OCI-LY3 (cell line): ENCODE measurements at regions not wholly inside any gene's neighbourhood (a gene's known extent, or its start where the extent isn't known, plus 50 kb on each side); places are given as distances from the start of the nearest gene placed in this dataset.

Experiments used
- EZH2phosphoT487 ChIP-seq: fragments of 200-600 bp; shearing (Covaris generic); IDR thresholded peaks from 2 replicates; pipeline ENCODE4 v1.6.1; 2018; ENCODE audit warnings: antibody characterized with exemption, mixed run types, low read depth
- TF ChIP-seq, protein P1 (sequence below): fragments of 200-600, 300-600 bp; sonication (generic); IDR thresholded peaks from 2 replicates; pipeline ENCODE4 v1.5.1; 2014; ENCODE audit warnings: antibody characterized with exemption, low read length, low read depth

DNA sequence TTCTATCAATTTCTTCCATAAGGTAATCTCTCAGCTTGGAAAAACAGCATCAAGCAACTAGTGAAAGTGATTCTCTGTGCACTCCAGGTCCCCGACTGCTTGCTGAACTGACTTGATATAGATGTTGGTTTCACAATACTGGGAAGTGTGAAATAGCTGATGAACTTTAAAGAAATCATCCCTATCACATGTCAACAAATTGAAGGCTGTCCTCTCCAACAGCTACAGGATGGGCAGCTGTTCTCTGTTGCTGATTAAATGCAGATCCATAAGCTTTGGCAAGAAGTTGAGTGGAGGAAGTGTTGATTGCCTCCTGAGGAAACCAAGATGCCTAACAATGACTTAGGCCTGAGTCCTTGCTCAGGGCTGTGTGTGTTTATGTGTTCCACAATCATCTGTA, 130.4 kb upstream of the GDF10 start:
- TF ChIP-seq, protein P1, sequence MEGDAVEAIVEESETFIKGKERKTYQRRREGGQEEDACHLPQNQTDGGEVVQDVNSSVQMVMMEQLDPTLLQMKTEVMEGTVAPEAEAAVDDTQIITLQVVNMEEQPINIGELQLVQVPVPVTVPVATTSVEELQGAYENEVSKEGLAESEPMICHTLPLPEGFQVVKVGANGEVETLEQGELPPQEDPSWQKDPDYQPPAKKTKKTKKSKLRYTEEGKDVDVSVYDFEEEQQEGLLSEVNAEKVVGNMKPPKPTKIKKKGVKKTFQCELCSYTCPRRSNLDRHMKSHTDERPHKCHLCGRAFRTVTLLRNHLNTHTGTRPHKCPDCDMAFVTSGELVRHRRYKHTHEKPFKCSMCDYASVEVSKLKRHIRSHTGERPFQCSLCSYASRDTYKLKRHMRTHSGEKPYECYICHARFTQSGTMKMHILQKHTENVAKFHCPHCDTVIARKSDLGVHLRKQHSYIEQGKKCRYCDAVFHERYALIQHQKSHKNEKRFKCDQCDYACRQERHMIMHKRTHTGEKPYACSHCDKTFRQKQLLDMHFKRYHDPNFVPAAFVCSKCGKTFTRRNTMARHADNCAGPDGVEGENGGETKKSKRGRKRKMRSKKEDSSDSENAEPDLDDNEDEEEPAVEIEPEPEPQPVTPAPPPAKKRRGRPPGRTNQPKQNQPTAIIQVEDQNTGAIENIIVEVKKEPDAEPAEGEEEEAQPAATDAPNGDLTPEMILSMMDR, result no peak
- TF ChIP-seq EZH2phosphoT487, result no peak
